ENCODE measurements at regions not wholly inside any gene's neighbourhood (a gene's known extent, or its start where the extent isn't known, plus 50 kb on each side); places are given as distances from the start of the nearest gene placed in this dataset.

- no peaks in the 10 kb centered on the region for H3K27me3 ChIP-seq (ENCODE audit: control insufficient read depth, insufficient read depth, low read length)
- no peaks in the 10 kb centered on the region for H3K9me3 ChIP-seq (ENCODE audit: control insufficient read depth, low read length)
- no peak overlapping the region for H3K4me3 ChIP-seq (ENCODE audit: low read length)
- H3K9ac ChIP-seq (ENCODE audit: low read length): no peak overlapping the region
- no peaks in the 10 kb centered on the region for H3K36me3 ChIP-seq (ENCODE audit: control insufficient read depth, insufficient read depth, low read length)
- no peaks in the 10 kb centered on the region for H3K4me1 ChIP-seq (ENCODE audit: control insufficient read depth, insufficient read depth, low read length)
Measured at GRCh38 chr4:174091130-174091529, 192.3 kb downstream of the FBXO8 start.

DNA sequence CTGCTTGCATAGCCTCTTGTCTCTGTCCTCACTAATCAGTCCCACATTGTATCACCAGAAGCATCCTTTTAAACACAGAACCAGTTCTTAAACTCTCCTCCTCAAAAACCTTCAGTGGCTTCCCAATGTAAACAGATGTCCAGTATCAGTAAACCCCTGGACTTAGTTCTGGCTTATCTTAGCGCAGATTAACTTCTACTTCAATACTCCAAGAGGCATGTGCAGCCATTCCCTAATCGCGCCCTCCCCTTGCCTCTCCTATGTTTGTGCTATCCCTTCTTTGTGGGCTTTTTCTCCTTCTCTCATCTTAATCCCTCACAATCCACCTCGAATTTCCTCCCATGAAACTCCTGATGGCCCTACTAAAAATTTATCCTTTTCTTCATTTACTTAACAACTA lies 193.8 kb downstream of the FBXO8 start:
- no peaks in the 10 kb centered on the region for H3K36me3 ChIP-seq (ENCODE audit: control insufficient read depth, insufficient read depth, low read length)
- H3K4me3 ChIP-seq (ENCODE audit: low read length): no peak overlapping the region
- H3K4me1 ChIP-seq (ENCODE audit: control insufficient read depth, insufficient read depth, low read length): no peaks in the 10 kb centered on the region
- no peak overlapping the region for H3K9ac ChIP-seq (ENCODE audit: low read length)
- H3K27me3 ChIP-seq (ENCODE audit: control insufficient read depth, insufficient read depth, low read length): no peaks in the 10 kb centered on the region
- H3K9me3 ChIP-seq (ENCODE audit: control insufficient read depth, low read length): no peaks in the 10 kb centered on the region

DNA sequence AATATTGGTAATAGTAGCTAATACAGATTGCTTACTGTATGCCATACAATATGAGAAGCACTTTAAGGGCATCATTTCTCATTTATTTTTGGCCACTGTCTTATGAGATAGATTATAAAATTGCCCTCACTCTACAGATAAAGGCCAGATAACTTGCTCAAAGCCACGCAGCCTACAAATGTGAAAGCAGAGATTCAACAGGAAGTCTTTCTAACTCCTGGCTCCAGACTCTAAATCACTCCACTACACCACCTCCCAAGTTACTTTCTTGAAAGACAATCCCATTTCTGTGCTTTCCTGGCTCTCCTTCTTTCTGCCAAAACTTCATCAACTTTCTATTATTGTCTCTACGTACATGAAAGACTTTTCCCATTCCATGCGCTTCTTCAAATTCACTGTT lies 194.7 kb downstream of the FBXO8 start:
- Histone ChIP-seq H3K9me3 (ENCODE audit: control insufficient read depth, low read length) (no peaks in the 10 kb centered on the region), H3K9ac (ENCODE audit: low read length) (no peak overlapping the region), H3K27me3 (ENCODE audit: control insufficient read depth, insufficient read depth, low read length) (no peaks in the 10 kb centered on the region), H3K4me1 (ENCODE audit: control insufficient read depth, insufficient read depth, low read length) (no peaks in the 10 kb centered on the region), H3K36me3 (ENCODE audit: control insufficient read depth, insufficient read depth, low read length) (no peaks in the 10 kb centered on the region), H3K4me3 (ENCODE audit: low read length) (no peak overlapping the region)

DNA sequence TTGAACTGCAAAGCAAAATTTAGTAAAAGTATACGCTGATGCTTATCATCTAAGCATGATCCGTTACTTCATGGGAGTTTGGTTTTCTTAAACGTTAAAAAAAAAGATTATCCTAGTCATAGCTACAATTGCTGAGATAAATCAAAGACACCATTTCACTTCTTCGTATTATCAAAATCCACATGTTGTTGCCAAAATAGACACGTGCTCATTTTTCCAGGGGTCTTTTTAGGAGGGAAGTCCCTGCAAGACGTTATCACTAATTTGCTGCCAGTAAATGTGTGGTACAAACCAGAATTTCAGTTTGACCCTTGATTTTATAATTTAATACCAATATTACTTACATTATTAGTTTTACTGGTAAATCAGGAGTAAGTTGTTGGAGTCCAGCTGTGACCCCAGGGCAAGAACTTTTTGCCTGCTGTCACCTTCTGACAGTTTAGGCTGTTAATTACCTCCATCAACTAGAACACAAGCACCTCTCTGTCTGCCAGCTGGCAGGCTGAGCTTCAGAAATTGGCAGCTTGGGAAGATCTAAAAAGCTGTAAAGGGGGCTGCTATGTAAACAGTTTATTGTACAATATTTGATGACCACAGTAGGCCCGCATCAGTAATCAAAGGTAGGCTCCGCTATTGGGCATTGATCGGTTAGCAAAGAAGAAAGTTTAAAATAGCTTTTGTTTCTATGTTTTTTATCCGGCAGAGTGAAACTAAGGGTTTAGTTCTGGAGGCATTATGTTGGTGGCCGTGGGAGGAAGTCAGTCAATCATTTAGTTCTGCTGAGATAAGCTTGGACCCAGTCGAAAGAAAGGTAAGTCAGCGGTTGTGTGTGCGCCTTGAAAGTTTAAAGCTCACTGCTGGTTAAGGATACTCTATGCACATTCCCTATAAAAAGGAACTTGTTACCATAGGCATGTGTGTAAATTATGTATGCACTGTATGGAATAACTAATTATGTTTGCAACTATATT lies 196.4 kb downstream of the FBXO8 start:
- H3K36me3 ChIP-seq (ENCODE audit: control insufficient read depth, insufficient read depth, low read length): no peaks in the 10 kb centered on the region
- H3K4me1 ChIP-seq (ENCODE audit: control insufficient read depth, insufficient read depth, low read length): no peaks in the 10 kb centered on the region
- no peak overlapping the region for H3K9ac ChIP-seq (ENCODE audit: low read length)
- no peaks in the 10 kb centered on the region for H3K9me3 ChIP-seq (ENCODE audit: control insufficient read depth, low read length)
- H3K4me3 ChIP-seq (ENCODE audit: low read length): no peak overlapping the region
- no peaks in the 10 kb centered on the region for H3K27me3 ChIP-seq (ENCODE audit: control insufficient read depth, insufficient read depth, low read length)

DNA sequence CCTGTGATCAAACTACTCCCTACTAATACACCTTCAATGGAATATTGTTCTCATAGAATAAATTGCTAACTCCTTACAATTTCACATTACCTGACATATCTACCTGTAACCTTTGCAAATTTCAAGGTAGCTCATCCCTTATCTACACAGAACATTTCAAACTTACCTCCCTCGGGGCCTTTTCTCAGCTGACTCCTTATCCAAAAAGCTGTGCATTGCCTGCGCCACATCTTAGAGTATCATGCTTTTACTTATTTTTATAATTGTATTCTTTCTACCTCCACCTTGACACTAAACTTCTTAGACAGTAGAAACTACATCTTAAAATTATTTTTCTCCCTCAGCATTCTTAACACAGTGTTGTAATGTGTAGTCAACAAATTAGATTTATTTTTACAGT lies 198.5 kb downstream of the FBXO8 start:
- no peak overlapping the region for H3K4me3 ChIP-seq (ENCODE audit: low read length)
- H3K9ac ChIP-seq (ENCODE audit: low read length): no peak overlapping the region
- H3K9me3 ChIP-seq (ENCODE audit: control insufficient read depth, low read length): no peaks in the 10 kb centered on the region
- no peaks in the 10 kb centered on the region for H3K36me3 ChIP-seq (ENCODE audit: control insufficient read depth, insufficient read depth, low read length)
- no peaks in the 10 kb centered on the region for H3K4me1 ChIP-seq (ENCODE audit: control insufficient read depth, insufficient read depth, low read length)
- H3K27me3 ChIP-seq (ENCODE audit: control insufficient read depth, insufficient read depth, low read length): no peaks in the 10 kb centered on the region

- no peaks in the 10 kb centered on the region for H3K4me1 ChIP-seq (ENCODE audit: control insufficient read depth, insufficient read depth, low read length)
- no peaks in the 10 kb centered on the region for H3K9me3 ChIP-seq (ENCODE audit: control insufficient read depth, low read length)
- no peaks in the 10 kb centered on the region for H3K36me3 ChIP-seq (ENCODE audit: control insufficient read depth, insufficient read depth, low read length)
- H3K27me3 ChIP-seq (ENCODE audit: control insufficient read depth, insufficient read depth, low read length): no peaks in the 10 kb centered on the region
- H3K9ac ChIP-seq (ENCODE audit: low read length): no peak overlapping the region
- no peak overlapping the region for H3K4me3 ChIP-seq (ENCODE audit: low read length)
Measured at GRCh38 chr4:174084542-174084941, 198.9 kb downstream of the FBXO8 start.

DNA sequence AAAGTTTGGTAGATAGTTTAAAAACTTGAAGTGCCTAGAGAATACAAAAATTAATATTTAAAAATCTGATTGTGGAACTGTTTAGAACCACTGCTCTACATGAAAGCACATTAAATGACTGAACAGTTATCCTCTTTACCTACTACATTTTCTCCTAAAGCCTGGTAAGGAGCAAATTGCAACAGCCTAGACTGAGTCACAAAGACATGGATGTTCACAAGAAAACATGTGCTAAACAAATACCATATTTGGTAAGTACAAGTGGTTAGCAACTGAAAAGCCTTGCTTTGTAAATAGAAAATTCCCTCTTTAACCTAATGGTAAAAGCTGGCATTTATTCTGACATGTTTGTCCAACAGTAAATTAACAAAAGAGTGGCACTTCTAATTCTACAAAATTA lies 203.1 kb downstream of the FBXO8 start:
- Histone ChIP-seq H3K9me3 (ENCODE audit: control insufficient read depth, low read length) (no peaks in the 10 kb centered on the region), H3K4me1 (ENCODE audit: control insufficient read depth, insufficient read depth, low read length) (no peaks in the 10 kb centered on the region), H3K9ac (ENCODE audit: low read length) (no peak overlapping the region), H3K27me3 (ENCODE audit: control insufficient read depth, insufficient read depth, low read length) (no peaks in the 10 kb centered on the region), H3K4me3 (ENCODE audit: low read length) (no peak overlapping the region), H3K36me3 (ENCODE audit: control insufficient read depth, insufficient read depth, low read length) (no peaks in the 10 kb centered on the region)

- no peaks in the 10 kb centered on the region for H3K36me3 ChIP-seq (ENCODE audit: control insufficient read depth, insufficient read depth, low read length)
- H3K4me1 ChIP-seq (ENCODE audit: control insufficient read depth, insufficient read depth, low read length): no peaks in the 10 kb centered on the region
- no peaks in the 10 kb centered on the region for H3K9me3 ChIP-seq (ENCODE audit: control insufficient read depth, low read length)
- no peak overlapping the region for H3K4me3 ChIP-seq (ENCODE audit: low read length)
- no peak overlapping the region for H3K9ac ChIP-seq (ENCODE audit: low read length)
- no peaks in the 10 kb centered on the region for H3K27me3 ChIP-seq (ENCODE audit: control insufficient read depth, insufficient read depth, low read length)
Measured at GRCh38 chr4:174071595-174071994, 211.9 kb downstream of the FBXO8 start.

DNA sequence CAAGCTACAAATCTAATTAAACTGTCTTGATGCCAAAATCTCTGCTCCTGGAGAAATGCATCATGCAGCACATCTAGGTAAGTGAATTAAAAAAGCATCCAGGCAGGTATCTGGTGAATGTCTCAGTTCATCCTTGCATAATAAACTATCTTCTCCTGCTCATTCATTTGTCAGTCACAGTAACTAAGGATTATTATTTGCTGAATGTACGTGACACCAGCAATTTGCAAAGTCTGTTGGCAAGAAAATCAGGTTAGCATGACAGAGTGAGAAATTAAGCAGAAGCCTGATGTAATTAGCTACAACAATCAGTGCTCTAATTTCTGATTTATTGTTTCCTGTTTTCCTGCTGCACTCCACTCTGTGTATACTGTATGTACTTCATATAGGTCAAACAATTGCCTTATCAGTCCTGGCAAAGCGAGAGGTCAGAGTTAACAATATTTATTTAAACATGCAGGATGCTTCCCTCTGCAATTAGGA lies 213.6 kb downstream of the FBXO8 start:
- H3K9ac ChIP-seq (ENCODE audit: low read length): no peak overlapping the region
- no peaks in the 10 kb centered on the region for H3K9me3 ChIP-seq (ENCODE audit: control insufficient read depth, low read length)
- H3K36me3 ChIP-seq (ENCODE audit: control insufficient read depth, insufficient read depth, low read length): no peaks in the 10 kb centered on the region
- no peaks in the 10 kb centered on the region for H3K4me1 ChIP-seq (ENCODE audit: control insufficient read depth, insufficient read depth, low read length)
- no peak overlapping the region for H3K4me3 ChIP-seq (ENCODE audit: low read length)
- no peaks in the 10 kb centered on the region for H3K27me3 ChIP-seq (ENCODE audit: control insufficient read depth, insufficient read depth, low read length)

- Histone ChIP-seq H3K27me3 (ENCODE audit: control insufficient read depth, insufficient read depth, low read length) (no peaks in the 10 kb centered on the region), H3K36me3 (ENCODE audit: control insufficient read depth, insufficient read depth, low read length) (no peaks in the 10 kb centered on the region), H3K9ac (ENCODE audit: low read length) (no peak overlapping the region), H3K4me1 (ENCODE audit: control insufficient read depth, insufficient read depth, low read length) (no peaks in the 10 kb centered on the region), H3K4me3 (ENCODE audit: low read length) (no peak overlapping the region), H3K9me3 (ENCODE audit: control insufficient read depth, low read length) (no peaks in the 10 kb centered on the region)
Measured at GRCh38 chr4:174066611-174067205, 216.8 kb downstream of the FBXO8 start.

GRCh38 chr4:174062831-174063230 lies 220.6 kb downstream of the FBXO8 start:
- Histone ChIP-seq H3K4me3 (ENCODE audit: low read length) (no peak overlapping the region), H3K27me3 (ENCODE audit: control insufficient read depth, insufficient read depth, low read length) (no peaks in the 10 kb centered on the region), H3K9me3 (ENCODE audit: control insufficient read depth, low read length) (no peaks in the 10 kb centered on the region), H3K9ac (ENCODE audit: low read length) (no peak overlapping the region), H3K36me3 (ENCODE audit: control insufficient read depth, insufficient read depth, low read length) (no peaks in the 10 kb centered on the region), H3K4me1 (ENCODE audit: control insufficient read depth, insufficient read depth, low read length) (no peaks in the 10 kb centered on the region)

DNA sequence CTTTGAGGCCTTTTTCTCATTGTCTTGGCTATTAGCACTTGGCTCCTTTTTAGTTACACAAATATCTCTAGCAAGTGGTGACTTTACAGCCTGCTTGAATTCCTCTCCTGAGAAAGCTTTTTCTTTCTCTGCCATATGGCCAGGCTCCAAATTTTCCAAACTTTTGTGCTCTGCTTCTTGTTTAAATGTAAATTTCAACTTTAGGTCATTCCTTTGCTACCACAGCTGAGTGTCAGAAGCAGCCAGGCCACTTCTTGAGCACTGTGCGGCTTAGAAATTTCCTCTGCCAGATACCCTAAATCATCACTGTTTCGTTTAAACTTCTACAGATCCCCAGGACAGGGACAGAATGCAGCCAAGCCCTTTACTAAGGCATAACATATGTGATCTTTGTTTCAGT lies 222.4 kb downstream of the FBXO8 start:
- no peak overlapping the region for H3K4me3 ChIP-seq (ENCODE audit: low read length)

More for the DNA sequence above, 222.4 kb downstream of the FBXO8 start:
- no peaks in the 10 kb centered on the region for H3K4me1 ChIP-seq (ENCODE audit: control insufficient read depth, insufficient read depth, low read length)
- no peak overlapping the region for H3K9ac ChIP-seq (ENCODE audit: low read length)
- no peaks in the 10 kb centered on the region for H3K27me3 ChIP-seq (ENCODE audit: control insufficient read depth, insufficient read depth, low read length)
- no peaks in the 10 kb centered on the region for H3K36me3 ChIP-seq (ENCODE audit: control insufficient read depth, insufficient read depth, low read length)
- no peaks in the 10 kb centered on the region for H3K9me3 ChIP-seq (ENCODE audit: control insufficient read depth, low read length)
